OCI-LY3 (cell line): ENCODE measurements at regions not wholly inside any gene's neighbourhood (a gene's known extent, or its start where the extent isn't known, plus 50 kb on each side); places are given as distances from the start of the nearest gene placed in this dataset.

Source experiments
- H2AFZ ChIP-seq: fragments of 200-600, 300-600 bp; shearing (Covaris generic); 2 replicates; pipeline ENCODE4 v1.6.0; 2014; ENCODE audit warnings: antibody characterized with exemption, low read depth, low read length
- H3K27ac ChIP-seq: fragments of 200-600, 300-600 bp; sonication (generic); 2 replicates; pipeline ENCODE4 v1.5.1; 2014; ENCODE audit warnings: mild to moderate bottlenecking, low read length, moderate library complexity, mixed read lengths
- H3K27me3 ChIP-seq: fragments of 200-600, 300-600 bp; sonication (generic); 2 replicates; pipeline ENCODE4 v1.6.1; 2014; ENCODE audit warnings: low read depth, low read length, mixed read lengths
- H3K36me3 ChIP-seq: fragments of 200-600, 300-600 bp; sonication (generic); replicated peaks from 2 replicates; pipeline ENCODE3; 2014; ENCODE audit warnings: low read depth, low read length, mixed read lengths
- H3K4me1 ChIP-seq: fragments of 300-600, 200-600 bp; sonication (generic); 2 replicates; pipeline ENCODE4 v1.6.1; 2014; ENCODE audit warnings: low read length, mixed read lengths
- H3K4me2 ChIP-seq: fragments of 200-600, 300-600 bp; sonication (generic); 2 replicates; pipeline ENCODE4 v1.6.1; 2014; ENCODE audit warnings: low read length, mixed read lengths
- H3K4me3 ChIP-seq: fragments of 300-600, 200-600 bp; sonication (generic); 2 replicates; pipeline ENCODE4 v1.5.1; 2014; ENCODE audit warnings: antibody characterized with exemption, mild to moderate bottlenecking, low read length, moderate library complexity
- H3K79me2 ChIP-seq: fragments of 300-600, 200-600 bp; shearing (Covaris generic); 2 replicates; pipeline ENCODE4 v1.6.1; 2014; ENCODE audit warnings: mild to moderate bottlenecking, low read length, mixed read lengths
- H3K9ac ChIP-seq: fragments of 300-600, 200-600 bp; shearing (Covaris generic); 2 replicates; pipeline ENCODE4 v1.6.0; 2014; ENCODE audit warnings: mild to moderate bottlenecking, low read length, moderate library complexity
- H3K9me3 ChIP-seq: fragments of 200-600, 300-600 bp; shearing (Covaris generic); 2 replicates; pipeline ENCODE4 v1.6.1; 2014; ENCODE audit warnings: low read length, mixed read lengths; ENCODE audit not compliant: insufficient read depth
- H4K20me1 ChIP-seq: fragments of 200-600, 300-600 bp; sonication (generic); 2 replicates; pipeline ENCODE4 v1.6.1; 2016; ENCODE audit warnings: low read length, mixed read lengths; ENCODE audit not compliant: insufficient read depth
- CTCF ChIP-seq: fragments of 200-600, 300-600 bp; sonication (generic); IDR thresholded peaks from 2 replicates; pipeline ENCODE4 v1.5.1; 2014; ENCODE audit warnings: antibody characterized with exemption, low read length, low read depth
- EZH2phosphoT487 ChIP-seq: fragments of 200-600 bp; shearing (Covaris generic); IDR thresholded peaks from 2 replicates; pipeline ENCODE4 v1.6.1; 2018; ENCODE audit warnings: antibody characterized with exemption, mixed run types, low read depth

GRCh38 chr4:10354225-10354624 lies 103.0 kb downstream of the ZNF518B start:
- peaks cover 47% of the 10 kb centered on the region for H3K27me3 ChIP-seq

GRCh38 chr4:10353110-10353509 lies 104.1 kb downstream of the ZNF518B start:
- no peaks in the 10 kb centered on the region for H4K20me1 ChIP-seq
- H3K27me3 ChIP-seq: peaks cover 37% of the 10 kb centered on the region

More at GRCh38 chr4:10354225-10354624, 103.0 kb downstream of the ZNF518B start:
- Histone ChIP-seq H3K4me2 (no peak overlapping the region), H2AFZ (no peak overlapping the region), H3K9ac (no peak overlapping the region), H3K27ac (no peak overlapping the region), H4K20me1 (no peaks in the 10 kb centered on the region), H3K79me2 (no peaks in the 10 kb centered on the region), H3K4me3 (no peak overlapping the region), H3K4me1 (no peaks in the 10 kb centered on the region), H3K9me3 (no peaks in the 10 kb centered on the region), H3K36me3 (no peaks in the 10 kb centered on the region)
- TF ChIP-seq EZH2phosphoT487 (no peak), CTCF (no peak)

GRCh38 chr4:10348241-10348640 lies 109.0 kb downstream of the ZNF518B start:
- Histone ChIP-seq H3K27ac (no peak overlapping the region), H3K9ac (no peak overlapping the region), H4K20me1 (no peaks in the 10 kb centered on the region), H3K4me3 (no peak overlapping the region), H3K79me2 (no peaks in the 10 kb centered on the region), H3K36me3 (no peaks in the 10 kb centered on the region), H3K4me2 (no peak overlapping the region), H3K4me1 (no peaks in the 10 kb centered on the region), H2AFZ (no peak overlapping the region), H3K9me3 (no peaks in the 10 kb centered on the region), H3K27me3 (peaks cover 47% of the 10 kb centered on the region; the same call in 1 of the 2 replicates)
- TF ChIP-seq EZH2phosphoT487 (no peak), CTCF (no peak)

More at GRCh38 chr4:10353110-10353509, 104.1 kb downstream of the ZNF518B start:
- TF ChIP-seq EZH2phosphoT487: no peak
- no peak for TF ChIP-seq CTCF
- Histone ChIP-seq H3K79me2 (no peaks in the 10 kb centered on the region), H3K4me3 (no peak overlapping the region), H3K36me3 (no peaks in the 10 kb centered on the region), H3K27ac (no peak overlapping the region), H3K9ac (no peak overlapping the region), H3K4me1 (no peaks in the 10 kb centered on the region), H3K9me3 (no peaks in the 10 kb centered on the region), H2AFZ (no peak overlapping the region), H3K4me2 (no peak overlapping the region)

GRCh38 chr4:10347815-10348214 lies 109.4 kb downstream of the ZNF518B start:
- Histone ChIP-seq H3K9ac (no peak overlapping the region), H3K36me3 (no peaks in the 10 kb centered on the region), H3K79me2 (no peaks in the 10 kb centered on the region), H3K4me1 (no peaks in the 10 kb centered on the region), H3K4me3 (no peak overlapping the region), H3K27ac (no peak overlapping the region), H3K27me3 (peaks cover 50% of the 10 kb centered on the region), H4K20me1 (no peaks in the 10 kb centered on the region), H3K9me3 (no peaks in the 10 kb centered on the region), H3K4me2 (no peak overlapping the region), H2AFZ (no peak overlapping the region)
- TF ChIP-seq CTCF: no peak
- TF ChIP-seq EZH2phosphoT487: no peak
